ENCODE measurements at regions not wholly inside any gene's neighbourhood (a gene's known extent, or its start where the extent isn't known, plus 50 kb on each side); places are given as distances from the start of the nearest gene placed in this dataset.

GRCh38 chr10:2980116-2980515 lies 87.2 kb upstream of the PFKP start:
- TF ChIP-seq CTCF (IDR thresholded peaks at IDR 0.05 in 8 of 11, conservative IDR thresholded peaks at IDR 0.05 in 3 of 11) (no peak), POLR2A (IDR thresholded peaks at IDR 0.05) (no peak)

Data from spleen (tissue), 7 donors.